ENCODE measurements at regions not wholly inside any gene's neighbourhood (a gene's known extent, or its start where the extent isn't known, plus 50 kb on each side); places are given as distances from the start of the nearest gene placed in this dataset.

DNA sequence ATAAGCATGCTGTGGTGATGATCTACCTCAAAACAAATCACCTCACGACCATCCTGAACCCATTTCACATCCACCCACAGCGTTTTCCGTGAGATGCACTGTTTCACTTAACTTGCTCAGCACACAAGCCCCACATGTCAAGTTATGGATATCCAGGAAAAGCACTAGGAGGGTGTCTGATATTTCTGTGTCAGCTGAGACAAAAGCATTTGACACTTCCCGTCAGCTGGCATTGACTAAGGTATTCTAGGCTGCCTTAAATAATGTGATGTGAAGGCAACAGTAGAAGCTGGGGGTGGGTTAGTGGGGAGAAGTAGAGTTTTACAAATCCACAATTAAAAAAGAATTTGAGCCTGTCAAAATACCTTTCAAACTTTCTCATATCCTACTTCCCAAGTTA is 68.7 kb upstream of the MDFIC start:
- Histone ChIP-seq H3K27ac (replicated peaks in 1 of 4) (no peak overlapping the region), H3K4me3 (no peak overlapping the region), H3K27me3 (no peaks in the 10 kb centered on the region), H3K36me3 (no peaks in the 10 kb centered on the region), H3K9me3 (no peaks in the 10 kb centered on the region), H3K4me1 (peaks cover 0 to 17% (median 13%) of the 10 kb centered on the region in 4 donors)
- TF ChIP-seq EP300 (IDR thresholded peaks at IDR 0.05) = no peak
- TF ChIP-seq, protein P1, sequence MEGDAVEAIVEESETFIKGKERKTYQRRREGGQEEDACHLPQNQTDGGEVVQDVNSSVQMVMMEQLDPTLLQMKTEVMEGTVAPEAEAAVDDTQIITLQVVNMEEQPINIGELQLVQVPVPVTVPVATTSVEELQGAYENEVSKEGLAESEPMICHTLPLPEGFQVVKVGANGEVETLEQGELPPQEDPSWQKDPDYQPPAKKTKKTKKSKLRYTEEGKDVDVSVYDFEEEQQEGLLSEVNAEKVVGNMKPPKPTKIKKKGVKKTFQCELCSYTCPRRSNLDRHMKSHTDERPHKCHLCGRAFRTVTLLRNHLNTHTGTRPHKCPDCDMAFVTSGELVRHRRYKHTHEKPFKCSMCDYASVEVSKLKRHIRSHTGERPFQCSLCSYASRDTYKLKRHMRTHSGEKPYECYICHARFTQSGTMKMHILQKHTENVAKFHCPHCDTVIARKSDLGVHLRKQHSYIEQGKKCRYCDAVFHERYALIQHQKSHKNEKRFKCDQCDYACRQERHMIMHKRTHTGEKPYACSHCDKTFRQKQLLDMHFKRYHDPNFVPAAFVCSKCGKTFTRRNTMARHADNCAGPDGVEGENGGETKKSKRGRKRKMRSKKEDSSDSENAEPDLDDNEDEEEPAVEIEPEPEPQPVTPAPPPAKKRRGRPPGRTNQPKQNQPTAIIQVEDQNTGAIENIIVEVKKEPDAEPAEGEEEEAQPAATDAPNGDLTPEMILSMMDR (IDR thresholded peaks at IDR 0.05) = no peak
- TF ChIP-seq POLR2AphosphoS5 (IDR thresholded peaks at IDR 0.05) = no peak
- no peak for TF ChIP-seq POLR2A (IDR thresholded peaks at IDR 0.05; ENCODE audit: low read depth)
- no peak for DNase-seq (ENCODE audit: extremely low spot score)
- intact Hi-C loops (cut with DNase I) = no loop called here
- 84% methylated on average over 4 of the region's 4 CpGs for WGBS

DNA sequence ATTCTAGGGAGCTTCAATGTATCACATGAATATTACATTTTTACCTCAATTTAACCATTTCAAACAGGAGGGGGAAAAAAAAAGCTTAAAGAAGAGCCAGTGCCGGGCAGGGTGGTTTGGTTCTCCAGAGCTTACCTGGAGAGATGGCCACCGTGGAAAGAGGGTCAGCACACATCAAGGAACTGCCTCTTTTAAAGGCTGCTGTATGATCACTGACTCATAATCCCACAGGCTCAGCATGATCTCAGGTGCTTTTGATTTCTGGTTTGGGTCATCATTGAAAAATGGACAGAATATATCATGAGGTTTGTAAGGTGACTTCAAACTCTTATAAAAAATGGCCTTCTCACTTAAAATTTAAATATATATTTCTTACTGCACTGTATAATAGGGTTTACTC is 67.5 kb upstream of the MDFIC start:
- H3K9me3 ChIP-seq = no peaks in the 10 kb centered on the region
- no peak overlapping the region for H3K4me3 ChIP-seq
- no peaks in the 10 kb centered on the region for H3K27me3 ChIP-seq
- H3K4me1 ChIP-seq = peaks cover 0 to 17% (median 13%) of the 10 kb centered on the region in 4 donors
- WGBS = 79% methylated on average over 2 of the region's 2 CpGs
- no peak for DNase-seq (ENCODE audit: extremely low spot score)
- TF ChIP-seq POLR2A (IDR thresholded peaks at IDR 0.05; ENCODE audit: low read depth) (no peak), POLR2AphosphoS5 (IDR thresholded peaks at IDR 0.05) (no peak)
- TF ChIP-seq, protein P1 (IDR thresholded peaks at IDR 0.05) = no peak
- intact Hi-C loops (cut with DNase I) = no loop called here
- no peak overlapping the region for H3K27ac ChIP-seq (replicated peaks in 1 of 4)
- no peaks in the 10 kb centered on the region for H3K36me3 ChIP-seq

DNA sequence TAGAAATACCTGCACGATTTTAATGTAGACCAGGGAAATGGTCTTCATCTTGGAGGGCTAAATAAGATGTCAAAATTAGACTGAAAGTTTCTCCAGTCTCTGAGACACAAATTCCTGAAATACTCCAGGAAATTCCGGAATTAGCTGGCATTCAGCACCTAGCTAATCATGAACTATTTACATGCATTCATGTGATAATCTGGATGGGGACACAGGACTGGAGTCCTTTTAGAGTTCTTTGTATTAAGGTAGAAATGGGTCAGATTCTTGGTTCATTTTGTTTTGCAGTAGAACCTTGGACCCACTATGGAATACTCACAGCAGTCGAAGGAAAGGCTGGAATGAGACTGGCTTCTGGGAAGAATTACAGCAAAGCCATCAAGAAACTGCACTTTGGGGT is 65.3 kb upstream of the MDFIC start:
- TF ChIP-seq, protein P1 (IDR thresholded peaks at IDR 0.05) = no peak
- no peak for TF ChIP-seq EP300 (IDR thresholded peaks at IDR 0.05)
- TF ChIP-seq POLR2AphosphoS5 (IDR thresholded peaks at IDR 0.05) = no peak
- TF ChIP-seq POLR2A (IDR thresholded peaks at IDR 0.05; ENCODE audit: low read depth) = no peak
- no peak for DNase-seq (ENCODE audit: extremely low spot score)
- H3K9me3 ChIP-seq = no peaks in the 10 kb centered on the region
- H3K27me3 ChIP-seq = no peaks in the 10 kb centered on the region
- intact Hi-C loops (cut with DNase I) = no loop called here
- 72% methylated on average over 3 of the region's 3 CpGs for WGBS
- no peak overlapping the region for H3K4me3 ChIP-seq
- H3K4me1 ChIP-seq = peaks cover 0 to 17% (median 9%) of the 10 kb centered on the region in 4 donors
- no peaks in the 10 kb centered on the region for H3K36me3 ChIP-seq
- no peak overlapping the region for H3K27ac ChIP-seq (replicated peaks in 1 of 4)

DNA sequence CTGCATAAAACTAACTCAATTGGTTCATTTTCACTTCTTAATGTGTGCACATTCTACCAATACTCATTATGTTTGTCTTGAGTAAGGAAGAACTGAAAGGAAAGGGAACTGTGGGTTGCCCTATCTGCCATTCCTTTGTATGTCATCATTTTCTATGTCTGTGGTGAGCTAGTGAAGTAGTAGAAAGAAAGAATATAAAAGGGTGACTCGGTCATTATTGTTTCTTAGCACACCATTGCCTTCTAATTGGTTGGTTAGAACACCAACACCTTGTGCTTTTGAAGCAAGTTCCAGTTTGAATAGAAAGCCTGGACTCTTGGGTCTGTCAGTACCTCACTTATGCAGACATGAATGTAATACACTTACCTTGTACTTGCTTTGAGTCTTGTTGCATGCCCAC is 64.3 kb upstream of the MDFIC start:
- no peak overlapping the region for H3K4me3 ChIP-seq
- 82% methylated on average over 1 of the region's 1 CpG for WGBS
- peaks cover 0 to 7% (median 4%) of the 10 kb centered on the region in 4 donors for H3K4me1 ChIP-seq
- intact Hi-C loops (cut with DNase I) = no loop called here
- no peaks in the 10 kb centered on the region for H3K9me3 ChIP-seq
- H3K27me3 ChIP-seq = no peaks in the 10 kb centered on the region
- TF ChIP-seq, protein P1 (IDR thresholded peaks at IDR 0.05) = no peak
- TF ChIP-seq EP300 (IDR thresholded peaks at IDR 0.05) (no peak), POLR2A (IDR thresholded peaks at IDR 0.05; ENCODE audit: low read depth) (no peak), POLR2AphosphoS5 (IDR thresholded peaks at IDR 0.05) (no peak)
- H3K27ac ChIP-seq (replicated peaks in 1 of 4) = no peak overlapping the region
- H3K36me3 ChIP-seq = no peaks in the 10 kb centered on the region
- DNase-seq (ENCODE audit: extremely low spot score) = no peak

DNA sequence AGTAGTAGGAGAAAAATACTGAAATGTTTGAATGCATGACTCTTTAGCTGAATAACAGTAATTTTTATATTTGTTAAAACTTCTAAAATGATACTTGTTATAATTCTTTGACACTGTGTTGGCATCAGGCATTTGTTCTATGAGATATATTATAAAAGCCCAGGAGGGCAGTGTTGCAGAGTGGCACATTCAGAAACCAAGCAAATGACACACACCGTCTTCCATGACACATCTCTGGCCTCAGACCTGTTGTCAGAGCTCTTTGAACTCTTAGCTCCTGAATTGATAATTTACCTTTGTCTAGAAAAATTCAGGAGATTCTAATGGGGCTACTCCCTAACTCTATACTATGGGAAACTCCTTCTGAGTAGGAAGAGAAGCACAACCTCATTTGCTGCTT is 62.4 kb upstream of the MDFIC start:
- 79% methylated on average over 1 of the region's 1 CpG for WGBS
- Histone ChIP-seq H3K4me1 (peaks cover 0 to 6% (median 3%) of the 10 kb centered on the region in 4 donors), H3K27ac (replicated peaks in 1 of 4) (no peak overlapping the region), H3K4me3 (no peak overlapping the region), H3K36me3 (no peaks in the 10 kb centered on the region), H3K9me3 (no peaks in the 10 kb centered on the region), H3K27me3 (no peaks in the 10 kb centered on the region)
- intact Hi-C loops (cut with DNase I) = no loop called here
- no peak for TF ChIP-seq POLR2AphosphoS5 (IDR thresholded peaks at IDR 0.05)
- TF ChIP-seq, protein P1 (IDR thresholded peaks at IDR 0.05) = no peak
- no peak for TF ChIP-seq POLR2A (IDR thresholded peaks at IDR 0.05; ENCODE audit: low read depth)
- no peak for TF ChIP-seq EP300 (IDR thresholded peaks at IDR 0.05)
- no peak for DNase-seq (ENCODE audit: extremely low spot score)
